ENCODE measurements at regions not wholly inside any gene's neighbourhood (a gene's known extent, or its start where the extent isn't known, plus 50 kb on each side); places are given as distances from the start of the nearest gene placed in this dataset.

DNA sequence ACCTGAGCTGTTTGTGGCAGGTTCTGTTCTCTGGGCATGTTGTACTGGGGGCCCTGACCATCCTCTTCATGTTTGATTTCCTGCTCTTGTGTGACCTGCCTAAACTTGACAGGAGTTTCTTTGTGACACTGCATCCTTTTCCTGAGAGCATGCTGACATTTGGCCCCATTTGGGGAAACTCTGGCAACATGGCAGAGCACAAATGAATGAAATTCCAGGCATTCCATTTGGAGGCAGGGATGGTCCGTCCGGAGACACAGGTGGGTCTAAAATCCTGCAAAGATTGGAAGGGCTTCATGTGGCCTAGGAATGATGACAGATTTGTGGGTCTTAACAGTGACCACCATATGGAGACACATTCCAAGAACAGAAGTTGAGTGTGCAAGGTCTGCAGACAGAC lies 184.0 kb downstream of the FCRL5 start:
- no peak for DNase-seq (ENCODE audit: insufficient read length, low spot score, missing footprints)
- H2AFZ ChIP-seq (ENCODE audit: low read length), result no peak overlapping the region
- no peak overlapping the region for H3K27ac ChIP-seq (ENCODE audit: low read depth, low read length)
- no peak overlapping the region for H3K4me2 ChIP-seq (ENCODE audit: insufficient read depth, low read length)
- no peaks in the 10 kb centered on the region for H3K27me3 ChIP-seq (ENCODE audit: insufficient read depth, low read length)
- TF ChIP-seq, protein P1, sequence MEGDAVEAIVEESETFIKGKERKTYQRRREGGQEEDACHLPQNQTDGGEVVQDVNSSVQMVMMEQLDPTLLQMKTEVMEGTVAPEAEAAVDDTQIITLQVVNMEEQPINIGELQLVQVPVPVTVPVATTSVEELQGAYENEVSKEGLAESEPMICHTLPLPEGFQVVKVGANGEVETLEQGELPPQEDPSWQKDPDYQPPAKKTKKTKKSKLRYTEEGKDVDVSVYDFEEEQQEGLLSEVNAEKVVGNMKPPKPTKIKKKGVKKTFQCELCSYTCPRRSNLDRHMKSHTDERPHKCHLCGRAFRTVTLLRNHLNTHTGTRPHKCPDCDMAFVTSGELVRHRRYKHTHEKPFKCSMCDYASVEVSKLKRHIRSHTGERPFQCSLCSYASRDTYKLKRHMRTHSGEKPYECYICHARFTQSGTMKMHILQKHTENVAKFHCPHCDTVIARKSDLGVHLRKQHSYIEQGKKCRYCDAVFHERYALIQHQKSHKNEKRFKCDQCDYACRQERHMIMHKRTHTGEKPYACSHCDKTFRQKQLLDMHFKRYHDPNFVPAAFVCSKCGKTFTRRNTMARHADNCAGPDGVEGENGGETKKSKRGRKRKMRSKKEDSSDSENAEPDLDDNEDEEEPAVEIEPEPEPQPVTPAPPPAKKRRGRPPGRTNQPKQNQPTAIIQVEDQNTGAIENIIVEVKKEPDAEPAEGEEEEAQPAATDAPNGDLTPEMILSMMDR (IDR thresholded peaks at IDR 0.05; ENCODE audit: extremely low read depth, low read depth, low read length), result no peak
- no peaks in the 10 kb centered on the region for H3K79me2 ChIP-seq (ENCODE audit: insufficient read depth, low read length)
- H4K20me1 ChIP-seq (ENCODE audit: insufficient read depth, low read length), result no peaks in the 10 kb centered on the region
- H3K36me3 ChIP-seq (ENCODE audit: insufficient read depth, low read length), result no peaks in the 10 kb centered on the region
- H3K4me1 ChIP-seq (ENCODE audit: insufficient read depth, low read length), result peaks cover 20% of the 10 kb centered on the region
- H3K9me3 ChIP-seq (ENCODE audit: low read depth, low read length), result no peaks in the 10 kb centered on the region
- no peak overlapping the region for H3K4me3 ChIP-seq (ENCODE audit: insufficient read depth, low read length)

DNA sequence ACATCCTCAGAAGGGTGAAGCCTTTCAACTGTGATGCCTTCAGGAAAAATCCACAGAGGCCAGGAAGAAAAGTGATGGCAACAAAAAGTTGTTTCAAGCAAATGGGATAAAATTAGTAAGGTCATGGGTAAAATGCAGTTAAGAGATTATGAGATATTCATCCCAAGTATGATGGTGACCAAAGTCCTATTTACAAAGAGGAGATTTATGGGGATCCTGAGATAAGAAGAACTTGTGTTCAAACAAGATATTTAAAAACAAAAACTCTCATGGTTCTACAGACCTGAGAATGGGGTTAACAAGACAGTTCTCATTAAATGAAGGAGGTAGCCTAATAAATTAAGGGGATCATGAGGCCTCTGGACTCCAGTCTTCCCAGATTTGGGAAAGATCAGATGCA lies 184.4 kb downstream of the FCRL5 start:
- Histone ChIP-seq H3K4me2 (ENCODE audit: insufficient read depth, low read length) (no peak overlapping the region), H3K36me3 (ENCODE audit: insufficient read depth, low read length) (no peaks in the 10 kb centered on the region), H2AFZ (ENCODE audit: low read length) (no peak overlapping the region), H3K27me3 (ENCODE audit: insufficient read depth, low read length) (no peaks in the 10 kb centered on the region), H3K9me3 (ENCODE audit: low read depth, low read length) (no peaks in the 10 kb centered on the region), H4K20me1 (ENCODE audit: insufficient read depth, low read length) (no peaks in the 10 kb centered on the region), H3K79me2 (ENCODE audit: insufficient read depth, low read length) (no peaks in the 10 kb centered on the region), H3K4me3 (ENCODE audit: insufficient read depth, low read length) (no peak overlapping the region), H3K27ac (ENCODE audit: low read depth, low read length) (no peak overlapping the region), H3K4me1 (ENCODE audit: insufficient read depth, low read length) (peaks cover 20% of the 10 kb centered on the region)
- DNase-seq (ENCODE audit: insufficient read length, low spot score, missing footprints), result no peak
- TF ChIP-seq, protein P1 (IDR thresholded peaks at IDR 0.05; ENCODE audit: extremely low read depth, low read depth, low read length), result no peak

DNA sequence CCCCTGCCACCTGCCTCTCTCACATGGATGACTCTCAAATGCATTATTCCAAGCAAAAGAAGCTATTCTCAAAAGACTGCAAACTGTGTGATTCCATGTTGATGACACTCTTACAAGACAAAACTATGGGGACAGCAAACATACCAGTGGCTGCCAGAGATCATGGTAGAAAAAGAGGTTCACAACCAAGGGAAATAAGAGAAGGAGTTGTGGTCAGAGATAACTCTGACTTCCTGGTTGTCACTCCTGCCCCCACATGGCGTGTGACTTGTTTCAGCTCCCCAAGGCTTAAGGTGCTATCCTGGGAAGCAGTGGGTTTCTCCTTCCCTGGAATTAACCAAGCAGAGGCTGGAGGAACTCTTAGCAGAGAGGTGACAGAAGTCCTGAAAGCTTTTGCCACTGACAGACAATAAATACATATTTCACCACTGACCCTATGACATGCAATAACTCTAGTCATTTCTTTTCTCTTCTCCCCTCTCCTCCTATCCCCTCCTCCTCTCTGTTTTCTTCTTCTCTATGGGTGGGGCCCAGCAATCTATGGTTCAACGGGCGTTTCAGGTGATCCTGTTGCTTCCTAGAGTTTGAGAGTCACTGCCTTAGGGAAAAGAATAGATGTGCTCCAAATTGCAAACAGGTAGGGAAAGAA lies 185.1 kb downstream of the FCRL5 start:
- DNase-seq (ENCODE audit: insufficient read length, low spot score, missing footprints), result no peak
- no peaks in the 10 kb centered on the region for H3K36me3 ChIP-seq (ENCODE audit: insufficient read depth, low read length)
- H3K4me2 ChIP-seq (ENCODE audit: insufficient read depth, low read length), result no peak overlapping the region
- H2AFZ ChIP-seq (ENCODE audit: low read length), result no peak overlapping the region
- no peaks in the 10 kb centered on the region for H3K79me2 ChIP-seq (ENCODE audit: insufficient read depth, low read length)
- TF ChIP-seq, protein P1 (IDR thresholded peaks at IDR 0.05; ENCODE audit: extremely low read depth, low read depth, low read length), result no peak
- H3K27ac ChIP-seq (ENCODE audit: low read depth, low read length), result no peak overlapping the region
- no peak overlapping the region for H3K4me3 ChIP-seq (ENCODE audit: insufficient read depth, low read length)
- no peaks in the 10 kb centered on the region for H3K27me3 ChIP-seq (ENCODE audit: insufficient read depth, low read length)
- H4K20me1 ChIP-seq (ENCODE audit: insufficient read depth, low read length), result no peaks in the 10 kb centered on the region
- peaks cover 20% of the 10 kb centered on the region for H3K4me1 ChIP-seq (ENCODE audit: insufficient read depth, low read length)
- H3K9me3 ChIP-seq (ENCODE audit: low read depth, low read length), result no peaks in the 10 kb centered on the region

DNA sequence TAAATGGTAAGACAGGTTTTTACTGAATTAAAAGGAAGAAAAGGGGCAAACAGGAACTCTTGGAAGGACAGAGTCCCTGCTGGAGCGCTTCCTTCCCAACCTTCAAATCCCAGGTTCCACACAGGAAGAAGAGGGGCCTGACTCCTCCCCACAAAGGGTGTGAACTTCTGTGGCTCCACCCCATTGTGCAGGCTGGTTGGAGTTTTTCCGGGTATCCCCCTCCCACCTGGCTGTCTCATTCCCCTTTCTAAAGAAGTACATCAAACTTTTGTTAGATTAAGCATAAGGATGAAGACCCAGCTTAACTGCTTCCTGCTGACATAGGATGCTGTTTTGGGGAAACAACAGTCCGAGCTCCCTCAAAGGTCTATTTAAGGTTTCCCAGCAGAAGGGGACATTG lies 187.7 kb downstream of the FCRL5 start:
- Histone ChIP-seq H3K79me2 (ENCODE audit: insufficient read depth, low read length) (no peaks in the 10 kb centered on the region), H3K9me3 (ENCODE audit: low read depth, low read length) (no peaks in the 10 kb centered on the region), H3K27ac (ENCODE audit: low read depth, low read length) (no peak overlapping the region), H3K4me2 (ENCODE audit: insufficient read depth, low read length) (no peak overlapping the region), H3K4me3 (ENCODE audit: insufficient read depth, low read length) (no peak overlapping the region), H3K4me1 (ENCODE audit: insufficient read depth, low read length) (peaks cover 13% of the 10 kb centered on the region), H2AFZ (ENCODE audit: low read length) (no peak overlapping the region), H3K36me3 (ENCODE audit: insufficient read depth, low read length) (no peaks in the 10 kb centered on the region), H4K20me1 (ENCODE audit: insufficient read depth, low read length) (no peaks in the 10 kb centered on the region), H3K27me3 (ENCODE audit: insufficient read depth, low read length) (no peaks in the 10 kb centered on the region)
- TF ChIP-seq, protein P1 (IDR thresholded peaks at IDR 0.05; ENCODE audit: extremely low read depth, low read depth, low read length), result no peak
- DNase-seq (ENCODE audit: insufficient read length, low spot score, missing footprints), result no peak
